IMR-90 (cell line): ENCODE measurements at regions not wholly inside any gene's neighbourhood (a gene's known extent, or its start where the extent isn't known, plus 50 kb on each side); places are given as distances from the start of the nearest gene placed in this dataset.

Experiments used
- ATAC-seq: fragments of 200-7000 bp; cut with Tn5 transposase; 2 replicates; pipeline ENCODE4 v1.9.1; 2020; ENCODE audit warnings: low read depth, mild to moderate bottlenecking, moderate library complexity
- BruUV-seq: library from RNA; stranded (reverse); fragments of 400-500 nt; replicated peaks from 2 replicates; lab custom pipeline; 2021; lab: Mats Ljungman, UMichigan
- CTCF ChIA-PET: fragments of 300-600 bp; formaldehyde crosslinking; extraction: SDS; loops from one replicate; lab custom pipeline; 2021; ENCODE audit warnings: antibody characterized with exemption; lab: Yijun Ruan, JAX
- POLR2A ChIA-PET: fragments of 300-600 bp; sonication (Branson Sonifier 250); formaldehyde crosslinking; loops from one replicate; lab custom pipeline; 2022; ENCODE audit warnings: antibody characterized with exemption; ENCODE audit not compliant: unreplicated experiment; lab: Charles Lee
- DNase-seq: peaks from one replicate; pipeline ENCODE4 v3.0.0; 2013
- H2AFZ ChIP-seq: replicated peaks from 2 replicates; pipeline ENCODE3; 2013; ENCODE audit warnings: low read length, mild to moderate bottlenecking; ENCODE audit not compliant: poor library complexity
- H2AK5ac ChIP-seq: 2 replicates; pipeline ENCODE4 v1.6.1; 2013; ENCODE audit warnings: low read depth, low read length, inconsistent platforms
- H2AK9ac ChIP-seq: replicated peaks from 2 replicates; pipeline ENCODE3; 2013; ENCODE audit warnings: mild to moderate bottlenecking, low read depth, low read length, moderate library complexity; ENCODE audit not compliant: poor library complexity
- H2BK120ac ChIP-seq: 2 replicates; pipeline ENCODE4 v1.6.1; 2013; ENCODE audit warnings: low read depth, low read length, inconsistent platforms
- H2BK15ac ChIP-seq: 3 replicates; pipeline ENCODE4 v1.6.1; 2013; ENCODE audit warnings: low read depth, low read length, inconsistent platforms
- H2BK20ac ChIP-seq: 2 replicates; pipeline ENCODE4 v1.6.1; 2013; ENCODE audit warnings: low read depth, mild to moderate bottlenecking, inconsistent platforms, low read length, moderate library complexity
- H2BK5ac ChIP-seq: 2 replicates; pipeline ENCODE4 v1.6.1; 2013; ENCODE audit warnings: mild to moderate bottlenecking, low read depth, low read length, inconsistent platforms; ENCODE audit not compliant: poor library complexity, severe bottlenecking
- H3K14ac ChIP-seq: replicated peaks from 2 replicates; pipeline ENCODE4 v1.6.1; 2013; ENCODE audit warnings: low read depth, low read length, inconsistent platforms
- H3K18ac ChIP-seq: 2 replicates; pipeline ENCODE4 v1.6.1; 2013; ENCODE audit warnings: low read depth, low read length, control low read depth
- H3K23ac ChIP-seq: 2 replicates; pipeline ENCODE4 v1.6.1; 2013; ENCODE audit warnings: low read depth, low read length, inconsistent platforms
- H3K27ac ChIP-seq: 2 replicates; pipeline ENCODE4 v1.5.1; 2013; ENCODE audit warnings: mild to moderate bottlenecking, control low read depth, low read length; ENCODE audit not compliant: insufficient read depth
- H3K27me3 ChIP-seq: 2 replicates; pipeline ENCODE4 v1.6.1; 2013; ENCODE audit warnings: low read length; ENCODE audit not compliant: control insufficient read depth, insufficient read depth
- H3K36me3 ChIP-seq: 2 replicates; pipeline ENCODE4 v1.6.1; 2013; ENCODE audit warnings: low read length, mixed read lengths; ENCODE audit not compliant: control insufficient read depth, insufficient read depth
- H3K4ac ChIP-seq: 2 replicates; pipeline ENCODE4 v1.6.1; 2013; ENCODE audit warnings: low read depth, low read length, inconsistent platforms
- H3K4me1 ChIP-seq: 2 replicates; pipeline ENCODE4 v1.6.1; 2013; ENCODE audit warnings: low read length, mixed read lengths; ENCODE audit not compliant: control insufficient read depth, insufficient read depth
- H3K4me2 ChIP-seq: 2 replicates; pipeline ENCODE4 v1.6.1; 2013; ENCODE audit warnings: low read depth, mild to moderate bottlenecking, control low read depth, low read length, moderate library complexity
- H3K4me3 ChIP-seq: 2 replicates; pipeline ENCODE4 v1.5.1; 2013; ENCODE audit warnings: low read depth, mild to moderate bottlenecking, control low read depth, low read length, moderate library complexity; ENCODE audit not compliant: insufficient read depth
- H3K56ac ChIP-seq: 2 replicates; pipeline ENCODE4 v1.6.1; 2013; ENCODE audit warnings: low read length, inconsistent platforms; ENCODE audit not compliant: insufficient read depth; ENCODE audit errors: extremely low read depth
- H3K79me1 ChIP-seq, 2 experiments: 2 replicates each; pipeline ENCODE4 v1.6.1; 2013; ENCODE audit warnings: low read length in 2 of 2, inconsistent platforms in 1 of 2, low read depth in 1 of 2
- H3K9ac ChIP-seq: 2 replicates; pipeline ENCODE4 v1.6.1; 2013; ENCODE audit warnings: low read depth, low read length, control low read depth
- H3K9me1 ChIP-seq: 2 replicates; pipeline ENCODE4 v1.6.1; 2013; ENCODE audit warnings: low read length, inconsistent platforms; ENCODE audit not compliant: insufficient read depth
- H3K9me3 ChIP-seq: 2 replicates; pipeline ENCODE4 v1.6.1; 2013; ENCODE audit warnings: low read length; ENCODE audit not compliant: control insufficient read depth, insufficient read depth
- H4K20me1 ChIP-seq: 2 replicates; pipeline ENCODE4 v1.6.1; 2013; ENCODE audit warnings: low read length, inconsistent platforms; ENCODE audit not compliant: insufficient read depth
- H4K5ac ChIP-seq: 2 replicates; pipeline ENCODE4 v1.6.1; 2013; ENCODE audit warnings: mild to moderate bottlenecking, low read depth, low read length, control low read depth
- H4K8ac ChIP-seq, 2 experiments: 2 replicates each; pipeline ENCODE4 v1.6.1; 2013; ENCODE audit warnings: low read depth in 2 of 2, low read length in 2 of 2, control low read depth in 1 of 2, inconsistent platforms in 1 of 2
- H4K91ac ChIP-seq: 2 replicates; pipeline ENCODE4 v1.6.1; 2013; ENCODE audit warnings: low read depth, low read length, inconsistent platforms; ENCODE audit not compliant: insufficient read depth
- BHLHE40 ChIP-seq: fragments of 150-350 bp; IDR thresholded peaks from 2 replicates; pipeline ENCODE4 v1.6.1; 2016; ENCODE audit warnings: mild to moderate bottlenecking, low read depth, low read length
- CEBPB ChIP-seq: IDR thresholded peaks from 2 replicates; pipeline ENCODE4 v1.6.1; 2012; ENCODE audit warnings: low read depth, low read length, improper control_type of control experiment
- CHD1 ChIP-seq: IDR thresholded peaks from 2 replicates; pipeline ENCODE4 v1.6.1; 2012; ENCODE audit warnings: low read depth, low read length, improper control_type of control experiment
- ELK1 ChIP-seq: fragments of 150-350 bp; IDR thresholded peaks from 2 replicates; pipeline ENCODE4 v1.6.1; 2016; ENCODE audit warnings: low read depth, mild to moderate bottlenecking, low read length, moderate library complexity, borderline replicate concordance
- FOS ChIP-seq: fragments of 150-350 bp; IDR thresholded peaks from 2 replicates; pipeline ENCODE4 v1.6.1; 2016; ENCODE audit warnings: low read depth, low read length
- MAFK ChIP-seq: IDR thresholded peaks from 2 replicates; pipeline ENCODE4 v1.6.1; 2012; ENCODE audit warnings: low read depth, low read length, improper control_type of control experiment
- MAZ ChIP-seq: IDR thresholded peaks from 2 replicates; pipeline ENCODE4 v1.6.1; 2012; ENCODE audit warnings: low read depth, mild to moderate bottlenecking, low read length, improper control_type of control experiment, moderate library complexity, borderline replicate concordance
- MXI1 ChIP-seq: IDR thresholded peaks from 2 replicates; pipeline ENCODE4 v1.6.1; 2012; ENCODE audit warnings: low read depth, mild to moderate bottlenecking, low read length, moderate library complexity, borderline replicate concordance
- NFE2L2 ChIP-seq: fragments of 150-350 bp; IDR thresholded peaks from 2 replicates; pipeline ENCODE4 v1.6.1; 2016; ENCODE audit warnings: low read depth, mild to moderate bottlenecking, low read length
- POLR2A ChIP-seq: IDR thresholded peaks from 2 replicates; pipeline ENCODE4 v1.6.1; 2012; ENCODE audit warnings: mild to moderate bottlenecking, low read depth, low read length
- RAD21 ChIP-seq: IDR thresholded peaks from 2 replicates; pipeline ENCODE4 v1.6.1; 2012; ENCODE audit warnings: low read length, improper control_type of control experiment
- RCOR1 ChIP-seq: IDR thresholded peaks from 2 replicates; pipeline ENCODE4 v1.6.1; 2012; ENCODE audit warnings: mild to moderate bottlenecking, low read length, improper control_type of control experiment; ENCODE audit not compliant: insufficient replicate concordance
- RFX5 ChIP-seq: IDR thresholded peaks from 2 replicates; pipeline ENCODE4 v1.8.0; 2012; ENCODE audit warnings: low read depth, mild to moderate bottlenecking, low read length, moderate library complexity
- SMC3 ChIP-seq: fragments of 150-350 bp; IDR thresholded peaks from 2 replicates; pipeline ENCODE4 v1.6.1; 2016; ENCODE audit warnings: low read depth, mild to moderate bottlenecking, antibody characterized with exemption, low read length, moderate library complexity
- USF2 ChIP-seq: fragments of 150-350 bp; IDR thresholded peaks from 2 replicates; pipeline ENCODE4 v1.6.1; 2017; ENCODE audit warnings: mild to moderate bottlenecking, antibody characterized with exemption, low read length, low read depth
- WGBS, 2 experiments: methylation state at CpG; one replicate each; pipeline versions ENCODE4 v1.1.5 to v1.1.7; 2013; ENCODE audit warnings: missing lambda C conversion rate in 2 of 2; ENCODE audit not compliant: insufficient read length in 1 of 2; ENCODE audit errors: extremely low coverage in 2 of 2; 5-methylcytosine and 5-hydroxymethylcytosine counted together
- dilution Hi-C: fragments of 300-500 bp; cut with HindIII; formaldehyde crosslinking; loops from one replicate; pipeline ENCODE4 v1.14.3; 2018; ENCODE audit warnings: low sequenced_read_pairs; ENCODE audit not compliant: unreplicated experiment
- in situ Hi-C: fragments of 300-500 bp; cut with MboI; formaldehyde crosslinking; loops from 3 replicates; pipeline ENCODE4 v1.14.3; 2019; ENCODE audit warnings: low sequenced_read_pairs, inconsistent platforms, mixed read lengths
- intact Hi-C: fragments of 100-400 bp; cut with micrococcal nuclease; formaldehyde crosslinking; loops from 2 replicates; pipeline ENCODE4 v1.10.0; 2022
- TF ChIP-seq, protein P1 (sequence below): conservative IDR thresholded peaks from 2 replicates; pipeline ENCODE4 v1.5.1; 2012; ENCODE audit warnings: mild to moderate bottlenecking, low read depth, low read length, improper control_type of control experiment

DNA sequence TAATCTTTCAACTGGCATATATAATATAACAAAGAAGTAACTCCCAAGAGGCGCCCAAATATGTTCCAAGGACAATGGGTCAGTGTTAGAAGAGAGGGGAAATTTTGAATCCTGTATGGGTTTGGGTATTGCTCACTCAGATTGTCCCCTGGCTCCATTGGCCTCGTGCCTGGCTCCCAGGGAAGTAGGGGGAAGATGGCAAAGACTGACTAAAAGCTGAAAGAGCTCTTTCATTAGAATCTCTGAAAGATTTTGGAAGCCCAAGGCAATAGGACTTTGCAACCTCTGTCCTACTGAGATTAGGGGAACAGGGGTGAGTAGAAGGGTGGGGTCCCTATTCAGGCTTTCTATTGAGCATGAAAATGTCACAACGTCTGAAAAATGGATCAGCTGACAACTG is 1272.8 kb upstream of the ZEB2 start:
- no peak overlapping the region for H3K4me3 ChIP-seq
- ATAC-seq (no peak), DNase-seq (no peak)
- H3K23ac ChIP-seq = no peak overlapping the region
- no peaks in the 10 kb centered on the region for H4K20me1 ChIP-seq
- H2BK5ac ChIP-seq = no peak overlapping the region
- H3K9me3 ChIP-seq = no peaks in the 10 kb centered on the region
- no peaks in the 10 kb centered on the region for H3K36me3 ChIP-seq
- H3K4ac ChIP-seq = no peak overlapping the region
- H2BK120ac ChIP-seq = no peak overlapping the region
- H4K8ac ChIP-seq = no peak overlapping the region
- no peak overlapping the region for H3K9ac ChIP-seq
- ChIA-PET POLR2A (no interaction called here), CTCF (no interaction called here)
- in situ Hi-C loops = no loop called here
- TF ChIP-seq SMC3 (no peak), USF2 (no peak), CEBPB (no peak), FOS (no peak), MAFK (no peak), POLR2A (no peak), MAZ (no peak), NFE2L2 (no peak), RCOR1 (no peak), RFX5 (no peak), RAD21 (no peak), CHD1 (no peak), ELK1 (no peak), BHLHE40 (no peak), MXI1 (no peak)
- TF ChIP-seq, protein P1, sequence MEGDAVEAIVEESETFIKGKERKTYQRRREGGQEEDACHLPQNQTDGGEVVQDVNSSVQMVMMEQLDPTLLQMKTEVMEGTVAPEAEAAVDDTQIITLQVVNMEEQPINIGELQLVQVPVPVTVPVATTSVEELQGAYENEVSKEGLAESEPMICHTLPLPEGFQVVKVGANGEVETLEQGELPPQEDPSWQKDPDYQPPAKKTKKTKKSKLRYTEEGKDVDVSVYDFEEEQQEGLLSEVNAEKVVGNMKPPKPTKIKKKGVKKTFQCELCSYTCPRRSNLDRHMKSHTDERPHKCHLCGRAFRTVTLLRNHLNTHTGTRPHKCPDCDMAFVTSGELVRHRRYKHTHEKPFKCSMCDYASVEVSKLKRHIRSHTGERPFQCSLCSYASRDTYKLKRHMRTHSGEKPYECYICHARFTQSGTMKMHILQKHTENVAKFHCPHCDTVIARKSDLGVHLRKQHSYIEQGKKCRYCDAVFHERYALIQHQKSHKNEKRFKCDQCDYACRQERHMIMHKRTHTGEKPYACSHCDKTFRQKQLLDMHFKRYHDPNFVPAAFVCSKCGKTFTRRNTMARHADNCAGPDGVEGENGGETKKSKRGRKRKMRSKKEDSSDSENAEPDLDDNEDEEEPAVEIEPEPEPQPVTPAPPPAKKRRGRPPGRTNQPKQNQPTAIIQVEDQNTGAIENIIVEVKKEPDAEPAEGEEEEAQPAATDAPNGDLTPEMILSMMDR = no peak
- no peaks in the 10 kb centered on the region for H3K9me1 ChIP-seq
- H2BK15ac ChIP-seq = no peak overlapping the region
- no peak overlapping the region for H2AK9ac ChIP-seq
- H3K27ac ChIP-seq = no peak overlapping the region
- H3K56ac ChIP-seq = no peak overlapping the region
- intact Hi-C loops = no loop called here
- H2AK5ac ChIP-seq = no peak overlapping the region
- BruUV-seq = no TSS peak
- H3K27me3 ChIP-seq = no peaks in the 10 kb centered on the region
- no peak overlapping the region for H4K5ac ChIP-seq
- no peak overlapping the region for H2AFZ ChIP-seq
- no peak overlapping the region for H3K14ac ChIP-seq
- no peaks in the 10 kb centered on the region for H3K4me1 ChIP-seq
- no peak overlapping the region for H2BK20ac ChIP-seq
- H3K18ac ChIP-seq = no peak overlapping the region
- H3K4me2 ChIP-seq = no peak overlapping the region
- dilution Hi-C loops = no loop called here
- H3K79me1 ChIP-seq = no peaks in the 10 kb centered on the region
- WGBS, 2 experiments = 50% methylated on average over 1 of the region's 3 CpGs; no CpG with 5 or more reads in 1 of the 2 experiments
- H4K91ac ChIP-seq = no peak overlapping the region
